SJSA1 (cell line): ENCODE measurements at regions not wholly inside any gene's neighbourhood (a gene's known extent, or its start where the extent isn't known, plus 50 kb on each side); places are given as distances from the start of the nearest gene placed in this dataset.

ENCODE experiments used
- DNase-seq, 2 experiments: peaks; one replicate each; pipeline ENCODE4 v3.0.0-alpha.2; 2015 to 2020; ENCODE audit warnings: low spot score in 2 of 2, low read depth in 1 of 2
- H3K27ac ChIP-seq: fragments of 250-450 bp; sonication (Bioruptor Pico); 2 replicates; pipeline ENCODE4 v1.5.1; 2020; ENCODE audit warnings: mild to moderate bottlenecking, moderate library complexity
- H3K27me3 ChIP-seq: fragments of 250-450 bp; sonication (Bioruptor Pico); replicated peaks from 2 replicates; pipeline ENCODE4 v1.5.1; 2020; ENCODE audit warnings: mild to moderate bottlenecking, moderate library complexity
- H3K36me3 ChIP-seq: fragments of 250-450 bp; sonication (Bioruptor Pico); 2 replicates; pipeline ENCODE4 v1.5.1; 2020; ENCODE audit warnings: mild to moderate bottlenecking
- H3K4me1 ChIP-seq: fragments of 250-450 bp; sonication (Bioruptor Pico); replicated peaks from 2 replicates; pipeline ENCODE4 v1.6.1; 2021; ENCODE audit warnings: mild to moderate bottlenecking
- H3K4me3 ChIP-seq: fragments of 250-450 bp; sonication (Bioruptor Pico); 2 replicates; pipeline ENCODE4 v1.5.1; 2020; ENCODE audit warnings: mild to moderate bottlenecking
- H3K9me3 ChIP-seq: fragments of 250-450 bp; sonication (Bioruptor Pico); replicated peaks from 2 replicates; pipeline ENCODE4 v1.5.1; 2020; ENCODE audit warnings: mild to moderate bottlenecking

GRCh38 chr15:29890336-29891095 is 68.2 kb upstream of the TJP1 start:
- Histone ChIP-seq H3K27me3 (no peaks in the 10 kb centered on the region), H3K27ac (no peak overlapping the region), H3K4me1 (peaks cover 8% of the 10 kb centered on the region), H3K36me3 (no peaks in the 10 kb centered on the region), H3K9me3 (no peaks in the 10 kb centered on the region), H3K4me3 (no peak overlapping the region)
- no peak for DNase-seq

GRCh38 chr15:29889542-29890329 is 67.5 kb upstream of the TJP1 start:
- Histone ChIP-seq H3K27ac (no peak overlapping the region), H3K4me3 (no peak overlapping the region), H3K36me3 (no peaks in the 10 kb centered on the region), H3K9me3 (no peaks in the 10 kb centered on the region), H3K27me3 (no peaks in the 10 kb centered on the region), H3K4me1 (peaks cover 8% of the 10 kb centered on the region)
- DNase-seq = no peak

GRCh38 chr15:29888646-29889045 is 66.4 kb upstream of the TJP1 start:
- Histone ChIP-seq H3K27me3 (no peaks in the 10 kb centered on the region), H3K4me1 (peaks cover 11% of the 10 kb centered on the region), H3K36me3 (no peaks in the 10 kb centered on the region), H3K27ac (no peak overlapping the region), H3K9me3 (no peaks in the 10 kb centered on the region), H3K4me3 (no peak overlapping the region)
- DNase-seq = peak; percentile 41 to 52

- Histone ChIP-seq H3K4me3 (no peak overlapping the region), H3K27me3 (no peaks in the 10 kb centered on the region), H3K36me3 (no peaks in the 10 kb centered on the region), H3K9me3 (no peaks in the 10 kb centered on the region), H3K4me1 (peaks cover 19% of the 10 kb centered on the region), H3K27ac (no peak overlapping the region)
- DNase-seq = no peak
Observed at GRCh38 chr15:29887721-29888120, 65.5 kb upstream of the TJP1 start.

GRCh38 chr15:29885183-29885582 is 62.9 kb upstream of the TJP1 start:
- Histone ChIP-seq H3K4me1 (peaks cover 19% of the 10 kb centered on the region), H3K9me3 (no peaks in the 10 kb centered on the region), H3K4me3 (no peak overlapping the region), H3K27ac (no peak overlapping the region), H3K36me3 (no peaks in the 10 kb centered on the region), H3K27me3 (no peaks in the 10 kb centered on the region)
- DNase-seq = no peak

- Histone ChIP-seq H3K27ac (no peak overlapping the region), H3K4me1 (peaks cover 11% of the 10 kb centered on the region), H3K4me3 (no peak overlapping the region), H3K27me3 (no peaks in the 10 kb centered on the region), H3K36me3 (no peaks in the 10 kb centered on the region), H3K9me3 (no peaks in the 10 kb centered on the region)
- DNase-seq = peak in 1 of 2 experiments; percentile 40
Observed at GRCh38 chr15:29883126-29883525, 60.9 kb upstream of the TJP1 start.

GRCh38 chr15:29880886-29881285 is 58.6 kb upstream of the TJP1 start:
- no peak overlapping the region for H3K27ac ChIP-seq
- H3K4me1 ChIP-seq = peaks cover 11% of the 10 kb centered on the region
- no peak overlapping the region for H3K4me3 ChIP-seq
- no peaks in the 10 kb centered on the region for H3K36me3 ChIP-seq
- no peaks in the 10 kb centered on the region for H3K27me3 ChIP-seq
- DNase-seq = no peak
- no peaks in the 10 kb centered on the region for H3K9me3 ChIP-seq

GRCh38 chr15:29880341-29880740 is 58.1 kb upstream of the TJP1 start:
- Histone ChIP-seq H3K9me3 (no peaks in the 10 kb centered on the region), H3K27ac (no peak overlapping the region), H3K36me3 (no peaks in the 10 kb centered on the region)

GRCh38 chr15:29874977-29875376 is 52.7 kb upstream of the TJP1 start:
- peaks cover 12% of the 10 kb centered on the region for H3K4me1 ChIP-seq

More at GRCh38 chr15:29880341-29880740, 58.1 kb upstream of the TJP1 start:
- Histone ChIP-seq H3K4me1 (peaks cover 11% of the 10 kb centered on the region), H3K4me3 (no peak overlapping the region), H3K27me3 (no peaks in the 10 kb centered on the region)
- no peak for DNase-seq

GRCh38 chr15:29873947-29874411 is 51.7 kb upstream of the TJP1 start:
- Histone ChIP-seq H3K27me3 (no peaks in the 10 kb centered on the region), H3K4me3 (no peak overlapping the region), H3K4me1 (peaks cover 17% of the 10 kb centered on the region), H3K9me3 (no peaks in the 10 kb centered on the region), H3K27ac (no peak overlapping the region), H3K36me3 (no peaks in the 10 kb centered on the region)
- no peak for DNase-seq

More at GRCh38 chr15:29874977-29875376, 52.7 kb upstream of the TJP1 start:
- Histone ChIP-seq H3K27ac (no peak overlapping the region), H3K4me3 (no peak overlapping the region), H3K36me3 (no peaks in the 10 kb centered on the region), H3K27me3 (no peaks in the 10 kb centered on the region), H3K9me3 (no peaks in the 10 kb centered on the region)
- no peak for DNase-seq

GRCh38 chr15:29873264-29873663 is 51.0 kb upstream of the TJP1 start:
- Histone ChIP-seq H3K4me1 (peaks cover 18% of the 10 kb centered on the region), H3K9me3 (no peaks in the 10 kb centered on the region), H3K27ac (no peak overlapping the region), H3K4me3 (no peak overlapping the region), H3K36me3 (no peaks in the 10 kb centered on the region), H3K27me3 (no peaks in the 10 kb centered on the region)
- no peak for DNase-seq

GRCh38 chr15:29872716-29873115 is 50.4 kb upstream of the TJP1 start:
- no peak for DNase-seq
- H3K36me3 ChIP-seq = no peaks in the 10 kb centered on the region
- H3K27ac ChIP-seq = no peak overlapping the region
- no peaks in the 10 kb centered on the region for H3K27me3 ChIP-seq
- no peaks in the 10 kb centered on the region for H3K9me3 ChIP-seq
- peaks cover 18% of the 10 kb centered on the region for H3K4me1 ChIP-seq
- H3K4me3 ChIP-seq = no peak overlapping the region
